ENCODE measurements at regions not wholly inside any gene's neighbourhood (a gene's known extent, or its start where the extent isn't known, plus 50 kb on each side); places are given as distances from the start of the nearest gene placed in this dataset.
"Not testable (repeated sequence)": the region's sequence is repeated elsewhere in the genome, so short reads cannot be mapped to it uniquely, and the experiment has no call there.

- Histone ChIP-seq H3K9me3 (ENCODE audit: control insufficient read depth, insufficient read depth, low read length) (no peaks in the 10 kb centered on the region), H3K4me1 (ENCODE audit: control insufficient read depth, low read length) (no peaks in the 10 kb centered on the region)
- TF ChIP-seq EZH2phosphoT487 (IDR thresholded peaks at IDR 0.05; ENCODE audit: borderline replicate concordance, low read length), result no peak
- no peak for TF ChIP-seq CTCF (IDR thresholded peaks at IDR 0.05; ENCODE audit: low read depth, low read length, poor library complexity, severe bottlenecking)
These were observed 85.7 kb upstream of the HS3ST4 start for GRCh38 chr16:25606069-25606468.

DNA sequence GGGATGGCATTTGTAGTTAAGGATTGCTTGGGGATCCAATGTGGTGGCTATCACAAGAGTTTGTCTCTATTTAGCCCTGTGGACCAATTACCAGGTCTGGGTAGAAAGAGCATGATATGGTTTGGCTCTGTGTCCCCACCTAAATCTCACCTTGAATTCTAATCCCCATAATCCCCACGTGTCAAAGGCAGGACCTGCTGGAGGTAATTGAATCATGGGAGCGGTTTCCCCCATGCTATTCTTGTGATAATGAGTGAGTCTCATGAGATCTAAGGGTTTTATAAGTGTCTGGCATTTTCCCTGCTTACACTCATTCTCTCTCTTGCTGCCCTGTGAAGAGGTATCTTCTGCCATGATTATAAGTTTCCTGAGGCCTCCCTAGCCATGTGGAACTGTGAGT, 86.4 kb upstream of the HS3ST4 start:
- Histone ChIP-seq H4K20me1 (ENCODE audit: control insufficient read depth, insufficient read depth, low read depth, low read length) (no peaks in the 10 kb centered on the region), H3K27ac (ENCODE audit: low read depth, low read length) (no peak overlapping the region), H3K4me1 (ENCODE audit: control insufficient read depth, low read length) (no peaks in the 10 kb centered on the region), H3K9me3 (ENCODE audit: control insufficient read depth, insufficient read depth, low read length) (no peaks in the 10 kb centered on the region), H3K27me3 (ENCODE audit: control insufficient read depth, low read length) (no peaks in the 10 kb centered on the region), H3K4me2 (ENCODE audit: low read length) (no peak overlapping the region), H3K9me2 (replicated peaks; ENCODE audit: control insufficient read depth, low read length) (no peaks in the 10 kb centered on the region), H3K4me3 (ENCODE audit: low read length) (no peak overlapping the region), H3K79me2 (ENCODE audit: control insufficient read depth, low read length) (no peaks in the 10 kb centered on the region), H3F3A (ENCODE audit: control insufficient read depth, insufficient read depth) (no peaks in the 10 kb centered on the region), H3K36me3 (ENCODE audit: control insufficient read depth, low read length) (no peaks in the 10 kb centered on the region)
- TF ChIP-seq CTCF (IDR thresholded peaks at IDR 0.05; ENCODE audit: low read depth, low read length, poor library complexity, severe bottlenecking) (no peak), EZH2phosphoT487 (IDR thresholded peaks at IDR 0.05; ENCODE audit: borderline replicate concordance, low read length) (no peak)

More at GRCh38 chr16:25606069-25606468, 85.7 kb upstream of the HS3ST4 start:
- H3K36me3 ChIP-seq (ENCODE audit: control insufficient read depth, low read length), result no peaks in the 10 kb centered on the region
- H3K9me2 ChIP-seq (replicated peaks; ENCODE audit: control insufficient read depth, low read length), result no peaks in the 10 kb centered on the region
- no peaks in the 10 kb centered on the region for H3K79me2 ChIP-seq (ENCODE audit: control insufficient read depth, low read length)
- no peak overlapping the region for H3K4me2 ChIP-seq (ENCODE audit: low read length)
- no peaks in the 10 kb centered on the region for H4K20me1 ChIP-seq (ENCODE audit: control insufficient read depth, insufficient read depth, low read depth, low read length)
- no peak overlapping the region for H3K27ac ChIP-seq (ENCODE audit: low read depth, low read length)
- H3K27me3 ChIP-seq (ENCODE audit: control insufficient read depth, low read length), result no peaks in the 10 kb centered on the region
- H3K4me3 ChIP-seq (ENCODE audit: low read length), result no peak overlapping the region
- H3F3A ChIP-seq (ENCODE audit: control insufficient read depth, insufficient read depth), result no peaks in the 10 kb centered on the region

DNA sequence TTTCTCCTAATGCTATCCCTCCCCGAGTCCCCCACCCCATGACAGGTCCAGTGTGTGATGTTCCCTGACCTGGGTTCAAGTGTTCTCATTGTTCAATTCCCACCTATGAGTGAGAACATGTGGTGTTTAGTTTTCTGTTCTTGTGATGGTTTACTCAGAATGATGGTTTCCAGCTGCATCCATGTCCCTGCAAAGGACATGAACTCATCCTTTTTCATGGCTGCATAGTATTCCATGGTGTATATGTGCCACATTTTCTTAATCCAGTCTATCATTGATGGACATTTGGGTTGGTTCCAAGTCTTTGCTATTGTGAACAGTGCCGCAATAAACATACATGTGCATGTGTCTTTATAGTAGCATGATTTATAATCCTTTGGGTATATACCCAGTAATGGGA, 90.5 kb upstream of the HS3ST4 start:
- not testable (repeated sequence) for H3K79me2 ChIP-seq (ENCODE audit: control insufficient read depth, low read length); H3K36me3 ChIP-seq (ENCODE audit: control insufficient read depth, low read length); H3K27me3 ChIP-seq (ENCODE audit: control insufficient read depth, low read length); H3K4me3 ChIP-seq (ENCODE audit: low read length); H3K4me2 ChIP-seq (ENCODE audit: low read length); H4K20me1 ChIP-seq (ENCODE audit: control insufficient read depth, insufficient read depth, low read depth, low read length); H3K9me3 ChIP-seq (ENCODE audit: control insufficient read depth, insufficient read depth, low read length); H3F3A ChIP-seq (ENCODE audit: control insufficient read depth, insufficient read depth); H3K4me1 ChIP-seq (ENCODE audit: control insufficient read depth, low read length); H3K9me2 ChIP-seq (replicated peaks; ENCODE audit: control insufficient read depth, low read length); H3K27ac ChIP-seq (ENCODE audit: low read depth, low read length)

DNA sequence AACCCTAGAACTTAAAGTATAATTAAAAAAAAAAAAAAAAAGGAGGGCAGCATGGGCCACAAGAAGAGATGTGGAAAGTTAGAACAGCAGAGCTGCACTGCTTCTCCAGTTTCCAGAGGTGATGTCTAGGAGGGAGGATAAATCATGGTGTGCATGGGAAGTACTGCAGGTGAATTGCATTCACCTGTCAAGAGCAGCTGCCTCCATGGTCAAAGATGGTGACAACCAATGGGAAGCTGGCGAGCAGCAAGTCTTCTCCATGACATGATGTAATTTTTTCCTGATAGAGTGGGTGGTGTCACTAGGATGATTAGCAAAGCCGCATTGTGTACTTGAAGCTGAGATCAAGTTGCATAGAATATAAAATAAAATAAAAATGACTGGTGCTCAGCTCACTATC, 95.6 kb upstream of the HS3ST4 start:
- no peak overlapping the region for H3K27ac ChIP-seq (ENCODE audit: low read depth, low read length)
- TF ChIP-seq EZH2phosphoT487 (IDR thresholded peaks at IDR 0.05; ENCODE audit: borderline replicate concordance, low read length) (no peak), CTCF (IDR thresholded peaks at IDR 0.05; ENCODE audit: low read depth, low read length, poor library complexity, severe bottlenecking) (no peak)
- H3K9me2 ChIP-seq (replicated peaks; ENCODE audit: control insufficient read depth, low read length), result no peaks in the 10 kb centered on the region
- no peaks in the 10 kb centered on the region for H3K27me3 ChIP-seq (ENCODE audit: control insufficient read depth, low read length)
- no peaks in the 10 kb centered on the region for H3K36me3 ChIP-seq (ENCODE audit: control insufficient read depth, low read length)
- H3F3A ChIP-seq (ENCODE audit: control insufficient read depth, insufficient read depth), result no peaks in the 10 kb centered on the region
- no peaks in the 10 kb centered on the region for H3K9me3 ChIP-seq (ENCODE audit: control insufficient read depth, insufficient read depth, low read length)
- no peak overlapping the region for H3K4me2 ChIP-seq (ENCODE audit: low read length)
- no peak overlapping the region for H3K4me3 ChIP-seq (ENCODE audit: low read length)
- H3K79me2 ChIP-seq (ENCODE audit: control insufficient read depth, low read length), result no peaks in the 10 kb centered on the region
- H3K4me1 ChIP-seq (ENCODE audit: control insufficient read depth, low read length), result no peaks in the 10 kb centered on the region
- H4K20me1 ChIP-seq (ENCODE audit: control insufficient read depth, insufficient read depth, low read depth, low read length), result no peaks in the 10 kb centered on the region

All from DOHH2 (cell line).